ENCODE measurements at regions not wholly inside any gene's neighbourhood (a gene's known extent, or its start where the extent isn't known, plus 50 kb on each side); places are given as distances from the start of the nearest gene placed in this dataset.

- Histone ChIP-seq H3K79me2 (ENCODE audit: insufficient read depth, low read length) (no peaks in the 10 kb centered on the region), H3K36me3 (ENCODE audit: insufficient read depth, low read length) (no peaks in the 10 kb centered on the region), H3K27me3 (ENCODE audit: insufficient read depth, low read length) (no peaks in the 10 kb centered on the region), H3K4me1 (ENCODE audit: insufficient read depth, low read length) (no peaks in the 10 kb centered on the region), H3K4me2 (ENCODE audit: low read length) (no peak overlapping the region), H3K27ac (ENCODE audit: low read depth, low read length) (no peak overlapping the region), H2AFZ (ENCODE audit: low read depth, low read length) (no peak overlapping the region), H3K9me3 (ENCODE audit: insufficient read depth, low read depth, low read length) (no peaks in the 10 kb centered on the region), H3K4me3 (ENCODE audit: insufficient read depth, low read depth, low read length) (no peak overlapping the region), H3K9ac (ENCODE audit: low read length) (no peak overlapping the region), H4K20me1 (ENCODE audit: insufficient read depth, low read length) (no peaks in the 10 kb centered on the region)
- Mint-ChIP-seq H3K9me3 (ENCODE audit: unreplicated experiment) (no peaks in the 10 kb centered on the region), H3K36me3 (ENCODE audit: low read depth, unreplicated experiment) (no peaks in the 10 kb centered on the region), H3K4me3 (ENCODE audit: unreplicated experiment) (no peak overlapping the region), H3K4me1 (ENCODE audit: low read depth, unreplicated experiment) (no peaks in the 10 kb centered on the region), H3K27me3 (ENCODE audit: low read depth, unreplicated experiment) (no peaks in the 10 kb centered on the region), H3K27ac (ENCODE audit: unreplicated experiment) (no peak overlapping the region)
- TF ChIP-seq CTCF (IDR thresholded peaks at IDR 0.05; ENCODE audit: insufficient read depth, low read depth, low read length) (no peak), EZH2 (IDR thresholded peaks at IDR 0.05; ENCODE audit: insufficient read depth, low read length) (no peak)
- peak; percentile 36 for DNase-seq (ENCODE audit: low read depth)
- no peak for FAIRE-seq
Observed at GRCh38 chr7:52540041-52540440, 495.4 kb upstream of the POM121L12 start.

- TF ChIP-seq EZH2 (IDR thresholded peaks at IDR 0.05; ENCODE audit: insufficient read depth, low read length) (no peak), CTCF (IDR thresholded peaks at IDR 0.05; ENCODE audit: insufficient read depth, low read depth, low read length) (no peak)
- Mint-ChIP-seq H3K27me3 (ENCODE audit: low read depth, unreplicated experiment) (no peaks in the 10 kb centered on the region), H3K36me3 (ENCODE audit: low read depth, unreplicated experiment) (no peaks in the 10 kb centered on the region), H3K4me3 (ENCODE audit: unreplicated experiment) (no peak overlapping the region), H3K4me1 (ENCODE audit: low read depth, unreplicated experiment) (no peaks in the 10 kb centered on the region), H3K27ac (ENCODE audit: unreplicated experiment) (no peak overlapping the region), H3K9me3 (ENCODE audit: unreplicated experiment) (no peaks in the 10 kb centered on the region)
- Histone ChIP-seq H3K4me3 (ENCODE audit: insufficient read depth, low read depth, low read length) (no peak overlapping the region), H3K36me3 (ENCODE audit: insufficient read depth, low read length) (no peaks in the 10 kb centered on the region), H3K79me2 (ENCODE audit: insufficient read depth, low read length) (no peaks in the 10 kb centered on the region), H3K27me3 (ENCODE audit: insufficient read depth, low read length) (no peaks in the 10 kb centered on the region), H2AFZ (ENCODE audit: low read depth, low read length) (no peak overlapping the region), H3K4me2 (ENCODE audit: low read length) (no peak overlapping the region), H3K9me3 (ENCODE audit: insufficient read depth, low read depth, low read length) (no peaks in the 10 kb centered on the region), H4K20me1 (ENCODE audit: insufficient read depth, low read length) (no peaks in the 10 kb centered on the region), H3K4me1 (ENCODE audit: insufficient read depth, low read length) (no peaks in the 10 kb centered on the region), H3K27ac (ENCODE audit: low read depth, low read length) (no peak overlapping the region), H3K9ac (ENCODE audit: low read length) (no peak overlapping the region)
- DNase-seq (ENCODE audit: low read depth) (no peak), FAIRE-seq (no peak)
Observed at GRCh38 chr7:52539414-52539813, 496.0 kb upstream of the POM121L12 start.

GRCh38 chr7:52537051-52537450, 498.4 kb upstream of the POM121L12 start:
- H3K4me3 Mint-ChIP-seq (ENCODE audit: unreplicated experiment): no peak overlapping the region
- Histone ChIP-seq H3K4me3 (ENCODE audit: insufficient read depth, low read depth, low read length) (no peak overlapping the region), H3K27ac (ENCODE audit: low read depth, low read length) (no peak overlapping the region), H3K36me3 (ENCODE audit: insufficient read depth, low read length) (no peaks in the 10 kb centered on the region), H3K4me1 (ENCODE audit: insufficient read depth, low read length) (no peaks in the 10 kb centered on the region), H3K9me3 (ENCODE audit: insufficient read depth, low read depth, low read length) (no peaks in the 10 kb centered on the region), H4K20me1 (ENCODE audit: insufficient read depth, low read length) (no peaks in the 10 kb centered on the region), H3K79me2 (ENCODE audit: insufficient read depth, low read length) (no peaks in the 10 kb centered on the region), H2AFZ (ENCODE audit: low read depth, low read length) (no peak overlapping the region), H3K4me2 (ENCODE audit: low read length) (no peak overlapping the region), H3K9ac (ENCODE audit: low read length) (no peak overlapping the region), H3K27me3 (ENCODE audit: insufficient read depth, low read length) (no peaks in the 10 kb centered on the region)
- no peak overlapping the region for H3K27ac Mint-ChIP-seq (ENCODE audit: unreplicated experiment)
- TF ChIP-seq EZH2 (IDR thresholded peaks at IDR 0.05; ENCODE audit: insufficient read depth, low read length): no peak
- TF ChIP-seq CTCF (IDR thresholded peaks at IDR 0.05; ENCODE audit: insufficient read depth, low read depth, low read length): no peak
- DNase-seq (ENCODE audit: low read depth) (no peak), FAIRE-seq (no peak)
- no peaks in the 10 kb centered on the region for H3K36me3 Mint-ChIP-seq (ENCODE audit: low read depth, unreplicated experiment)
- H3K27me3 Mint-ChIP-seq (ENCODE audit: low read depth, unreplicated experiment): no peaks in the 10 kb centered on the region
- H3K4me1 Mint-ChIP-seq (ENCODE audit: low read depth, unreplicated experiment): no peaks in the 10 kb centered on the region
- H3K9me3 Mint-ChIP-seq (ENCODE audit: unreplicated experiment): no peaks in the 10 kb centered on the region

All from astrocyte (in vitro differentiated cells and primary cell).